DMS114 treated with DMSO at 0.1 percent for 48 hours (cell line): ENCODE measurements at regions not wholly inside any gene's neighbourhood (a gene's known extent, or its start where the extent isn't known, plus 50 kb on each side); places are given as distances from the start of the nearest gene placed in this dataset.

Source experiments
- DNase-seq: peaks from one replicate; lab custom pipeline; 2025; ENCODE audit not compliant: unreplicated experiment; lab: John Stamatoyannopoulos, UW

GRCh38 chr10:131766096-131766495 lies 134.7 kb upstream of the PPP2R2D start:
- DNase-seq = no peak

GRCh38 chr10:131767716-131768115 lies 133.1 kb upstream of the PPP2R2D start:
- DNase-seq = no peak

DNA sequence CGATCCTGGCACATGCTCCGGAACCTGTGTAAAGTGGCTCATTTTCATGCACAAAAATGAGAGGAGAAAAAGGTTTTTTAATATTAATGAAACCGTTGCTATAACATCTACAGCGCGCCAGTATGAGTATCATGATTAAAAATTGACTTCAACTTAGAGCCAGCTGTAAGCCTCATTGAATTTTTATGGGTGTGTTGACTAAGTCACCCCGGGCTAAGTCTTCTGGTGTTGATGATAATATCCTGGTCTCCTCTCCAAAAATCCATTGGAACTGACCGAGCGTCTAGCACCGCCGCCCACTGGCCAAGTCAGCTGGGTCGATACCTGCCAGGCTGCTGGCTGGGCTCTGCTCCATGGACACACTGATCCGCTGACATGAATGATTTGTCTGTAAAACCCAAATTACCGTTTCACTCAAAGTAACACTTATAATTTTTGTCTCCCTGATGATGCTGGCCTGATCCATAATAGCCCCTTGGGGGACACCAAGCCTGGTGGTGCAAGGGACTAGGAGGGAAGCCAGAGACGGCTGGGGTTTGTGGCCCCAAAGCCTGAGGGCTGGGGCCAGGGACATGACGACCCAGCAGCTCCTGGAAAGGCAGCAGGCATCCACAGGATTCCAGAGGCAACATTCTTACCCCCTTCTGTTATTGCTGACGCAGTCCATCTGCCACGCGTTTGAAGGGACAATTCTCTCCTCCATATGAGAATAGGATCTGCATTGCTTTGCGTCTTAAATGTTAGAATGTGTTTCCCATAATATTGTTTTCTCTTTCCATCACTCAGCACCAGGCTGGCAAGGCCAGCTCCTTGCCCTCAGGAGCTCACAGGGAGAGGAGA lies 131.0 kb upstream of the PPP2R2D start:
- DNase-seq = no peak

DNA sequence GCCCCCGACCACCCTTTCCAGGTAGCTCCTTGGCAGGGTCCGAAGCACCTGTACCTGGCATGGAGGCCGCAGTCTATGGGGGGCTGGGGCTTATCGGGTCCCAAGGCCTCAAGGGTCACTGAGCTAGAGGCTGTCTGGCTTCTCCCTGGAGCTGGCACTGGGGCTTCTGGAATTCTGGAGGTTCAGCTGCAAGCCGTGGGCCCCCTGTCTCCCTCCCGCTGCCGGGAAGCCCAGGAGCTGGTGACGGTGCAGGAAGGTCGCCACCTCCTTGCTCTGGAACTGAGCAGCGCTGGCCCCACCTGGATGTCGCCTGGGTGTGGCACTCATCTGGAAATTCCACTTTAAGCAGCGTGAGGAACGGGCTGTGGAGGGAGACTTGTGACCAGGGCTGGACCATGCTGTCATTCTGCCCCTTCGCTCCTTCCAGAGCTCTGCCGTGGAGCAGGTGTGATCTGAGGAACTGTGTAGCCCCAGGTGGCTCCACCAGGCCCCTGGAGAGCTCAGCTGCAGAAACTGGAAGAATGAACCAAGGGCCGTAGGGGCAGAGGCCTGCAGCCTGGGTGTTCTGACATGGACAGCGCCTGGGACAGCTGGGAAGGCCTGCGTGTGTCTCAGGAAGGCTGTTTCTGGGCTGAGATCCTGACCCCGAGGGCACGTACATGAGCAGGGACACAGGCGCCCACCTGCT lies 129.7 kb upstream of the PPP2R2D start:
- DNase-seq = no peak

GRCh38 chr10:131771634-131772358 lies 129.0 kb upstream of the PPP2R2D start:
- no peak for DNase-seq

GRCh38 chr10:131772441-131772840 lies 128.4 kb upstream of the PPP2R2D start:
- DNase-seq = no peak

DNA sequence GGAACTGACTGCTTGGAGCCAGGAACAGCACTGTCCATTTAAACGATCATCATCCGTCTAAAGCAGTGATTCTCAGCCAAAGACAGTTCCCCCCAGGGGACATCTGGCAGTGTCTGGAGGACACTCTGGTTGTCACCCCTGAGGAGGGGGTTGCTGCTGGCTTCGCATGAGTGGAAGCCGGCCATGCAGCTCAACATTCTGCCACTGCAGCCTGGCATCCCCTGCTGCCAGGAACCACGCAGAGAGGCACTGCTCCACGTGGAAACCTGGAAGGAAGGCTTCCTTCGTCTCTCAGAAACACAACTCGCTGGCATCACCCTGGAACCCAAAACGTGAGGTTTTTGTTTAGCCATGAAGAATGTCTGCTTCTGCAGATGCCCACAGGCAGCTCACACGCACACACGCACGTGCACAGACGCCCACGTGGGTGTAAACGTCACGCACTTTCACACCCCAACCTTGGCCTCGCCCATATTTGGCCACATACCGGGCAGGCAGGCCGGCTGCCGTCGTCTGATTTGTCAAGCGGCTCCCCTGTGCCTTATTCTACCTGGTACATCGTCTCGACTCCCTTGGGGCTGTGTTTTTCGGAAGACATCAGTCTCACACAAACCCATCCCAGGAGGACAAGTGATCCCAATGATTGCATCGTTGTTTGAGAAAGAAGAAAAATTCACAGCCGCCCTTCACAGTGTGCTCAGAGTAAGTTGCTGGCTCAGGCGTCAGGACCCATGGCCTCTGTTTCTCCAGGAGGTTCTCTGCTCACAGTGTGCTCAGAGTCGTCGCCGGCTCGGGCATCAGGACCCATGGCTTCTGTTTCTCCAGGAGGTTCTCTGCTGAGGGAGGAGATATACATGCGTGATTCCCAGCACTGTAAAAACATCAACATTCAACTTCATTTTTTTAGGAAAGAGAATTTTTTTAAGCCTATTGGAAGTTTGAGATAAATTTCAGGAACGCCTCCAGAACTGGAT lies 127.2 kb upstream of the PPP2R2D start:
- no peak for DNase-seq

GRCh38 chr10:131774681-131775085 lies 126.1 kb upstream of the PPP2R2D start:
- DNase-seq = no peak

GRCh38 chr10:131775433-131775832 lies 125.4 kb upstream of the PPP2R2D start:
- DNase-seq = no peak

- DNase-seq = no peak
Observed at GRCh38 chr10:131775833-131776232, 125.0 kb upstream of the PPP2R2D start.

GRCh38 chr10:131776496-131776895 lies 124.3 kb upstream of the PPP2R2D start:
- no peak for DNase-seq

DNA sequence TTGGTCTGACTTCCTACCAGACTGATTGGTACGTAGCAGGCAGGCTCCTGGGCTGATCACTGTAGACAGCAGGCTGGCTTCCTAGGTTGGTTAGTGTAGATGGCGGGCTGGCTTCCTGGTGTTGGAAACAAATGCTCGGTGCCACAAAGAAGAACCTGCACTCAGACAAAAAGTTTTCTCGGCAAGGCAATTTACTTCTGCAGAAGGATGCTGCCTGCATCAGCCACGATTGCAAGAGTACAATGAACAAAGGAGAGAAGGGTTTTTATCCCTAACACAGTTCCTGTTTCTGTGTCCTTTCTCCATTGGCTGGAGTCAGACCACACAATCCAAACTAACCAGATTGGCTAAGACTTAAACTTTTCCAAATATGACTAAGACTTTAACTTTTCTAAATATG lies 123.6 kb upstream of the PPP2R2D start:
- no peak for DNase-seq

DNA sequence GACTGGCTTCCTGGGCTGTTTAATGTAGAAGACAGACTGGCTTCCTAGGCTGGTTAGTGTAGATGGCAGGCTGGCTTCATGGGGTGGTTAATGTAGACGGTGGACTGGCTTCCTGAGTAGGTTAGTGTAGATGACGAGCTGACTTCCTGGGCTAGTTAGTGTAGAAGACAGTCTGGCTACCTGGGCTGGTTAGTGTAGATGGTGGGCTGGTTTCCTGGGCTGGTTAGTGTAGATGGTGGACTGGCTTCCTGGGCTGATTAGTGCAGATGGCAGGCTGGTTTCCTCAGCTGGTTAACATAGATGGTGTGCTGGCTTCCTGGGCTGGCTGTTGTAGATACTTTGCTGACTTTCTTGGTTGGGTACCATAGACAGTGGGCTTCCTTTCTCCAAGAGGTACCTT lies 122.9 kb upstream of the PPP2R2D start:
- no peak for DNase-seq

DNA sequence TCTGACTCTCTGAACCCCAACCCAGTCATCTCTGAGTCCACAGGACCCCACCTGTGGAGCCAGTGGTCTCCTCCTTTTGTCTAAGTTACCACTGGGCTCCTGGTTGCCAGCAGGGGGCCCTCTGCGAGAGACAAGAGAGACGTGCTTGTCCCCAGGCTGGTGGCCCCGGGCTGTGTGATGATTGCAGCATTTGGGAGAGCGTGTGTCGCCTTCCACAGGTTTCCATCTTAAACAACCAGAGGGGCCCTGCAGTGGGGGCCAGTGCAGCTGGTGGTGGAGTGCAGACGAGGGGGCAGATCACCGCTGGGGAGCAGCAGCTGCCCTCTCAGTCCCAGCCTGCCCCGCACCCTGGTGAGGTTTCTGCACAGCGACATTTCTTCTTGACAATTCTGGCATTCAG lies 122.4 kb upstream of the PPP2R2D start:
- DNase-seq = no peak

DNA sequence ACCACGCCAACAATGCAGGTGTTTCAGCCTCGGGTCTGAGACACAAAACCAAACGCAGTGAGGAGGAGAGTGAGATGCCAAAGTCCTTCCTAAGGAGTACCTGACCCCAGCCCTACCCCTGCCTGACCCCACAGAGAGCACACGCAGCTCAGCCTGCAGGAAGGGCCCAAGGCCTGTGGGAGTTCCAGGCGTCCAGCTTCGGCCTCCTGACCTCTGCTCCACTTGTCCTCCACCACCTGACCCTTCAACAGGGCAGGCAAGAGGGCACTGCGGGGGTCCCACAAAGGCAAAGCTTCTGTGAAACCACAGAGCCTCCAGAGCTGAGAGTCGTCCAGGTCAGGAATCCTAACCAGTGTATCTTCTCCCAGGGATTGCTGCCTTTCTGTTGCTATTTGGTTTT lies 122.0 kb upstream of the PPP2R2D start:
- no peak for DNase-seq

DNA sequence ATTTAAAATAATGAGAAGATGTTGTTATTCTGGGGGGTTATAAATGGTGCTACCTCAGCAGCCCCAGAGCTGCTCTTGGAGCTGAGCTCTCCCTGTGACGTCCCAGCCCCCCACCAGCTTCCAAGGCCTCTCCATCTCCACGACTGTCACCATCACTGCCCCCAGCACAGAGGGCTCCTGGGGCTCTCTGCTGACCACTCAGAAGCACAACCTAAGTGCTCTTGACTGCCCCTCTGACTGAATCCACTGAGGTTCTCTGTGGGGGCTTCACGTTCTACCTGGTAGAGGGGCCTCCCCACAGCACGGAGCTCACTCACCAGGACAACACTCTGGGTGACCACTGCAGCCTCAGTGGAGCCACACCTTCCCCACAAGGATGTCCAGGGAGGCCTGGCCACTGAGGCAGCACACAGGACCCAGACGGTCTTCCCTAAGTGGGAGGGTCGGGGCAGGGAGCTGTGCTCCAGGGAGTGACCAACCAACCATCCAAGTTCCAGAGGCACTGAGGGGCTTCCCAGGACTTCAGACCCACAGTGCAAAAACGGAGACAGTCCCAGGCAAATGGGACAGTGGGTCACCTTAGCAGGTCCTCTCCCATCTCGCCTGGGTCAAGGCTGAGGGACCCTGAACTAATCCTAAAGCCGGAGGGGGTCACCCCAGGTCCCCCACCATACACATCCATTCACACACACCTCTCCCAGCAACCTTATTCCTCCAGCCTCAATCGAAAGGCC lies 121.0 kb upstream of the PPP2R2D start:
- no peak for DNase-seq

- DNase-seq = no peak
Observed at GRCh38 chr10:131781076-131781475, 119.7 kb upstream of the PPP2R2D start.

DNA sequence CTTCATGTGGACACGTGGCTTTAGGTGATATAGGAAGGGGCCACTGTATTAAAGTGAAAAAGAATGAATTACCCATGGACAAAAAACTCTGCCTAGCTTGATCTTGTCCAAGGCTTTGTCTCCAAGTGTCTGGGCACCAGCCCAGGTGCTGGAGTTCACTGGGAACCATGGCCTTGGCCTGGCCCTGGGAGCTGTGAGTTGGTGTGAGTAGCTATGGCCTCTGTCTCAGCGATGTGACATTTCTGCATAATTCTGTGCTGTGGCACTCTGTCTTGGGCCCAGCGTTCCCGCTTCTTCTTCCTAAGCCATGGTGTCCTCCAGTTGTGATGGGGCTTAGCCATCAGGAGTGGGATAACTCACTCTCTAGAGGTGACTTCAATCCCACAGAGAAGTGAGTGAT lies 119.0 kb upstream of the PPP2R2D start:
- DNase-seq = no peak

DNA sequence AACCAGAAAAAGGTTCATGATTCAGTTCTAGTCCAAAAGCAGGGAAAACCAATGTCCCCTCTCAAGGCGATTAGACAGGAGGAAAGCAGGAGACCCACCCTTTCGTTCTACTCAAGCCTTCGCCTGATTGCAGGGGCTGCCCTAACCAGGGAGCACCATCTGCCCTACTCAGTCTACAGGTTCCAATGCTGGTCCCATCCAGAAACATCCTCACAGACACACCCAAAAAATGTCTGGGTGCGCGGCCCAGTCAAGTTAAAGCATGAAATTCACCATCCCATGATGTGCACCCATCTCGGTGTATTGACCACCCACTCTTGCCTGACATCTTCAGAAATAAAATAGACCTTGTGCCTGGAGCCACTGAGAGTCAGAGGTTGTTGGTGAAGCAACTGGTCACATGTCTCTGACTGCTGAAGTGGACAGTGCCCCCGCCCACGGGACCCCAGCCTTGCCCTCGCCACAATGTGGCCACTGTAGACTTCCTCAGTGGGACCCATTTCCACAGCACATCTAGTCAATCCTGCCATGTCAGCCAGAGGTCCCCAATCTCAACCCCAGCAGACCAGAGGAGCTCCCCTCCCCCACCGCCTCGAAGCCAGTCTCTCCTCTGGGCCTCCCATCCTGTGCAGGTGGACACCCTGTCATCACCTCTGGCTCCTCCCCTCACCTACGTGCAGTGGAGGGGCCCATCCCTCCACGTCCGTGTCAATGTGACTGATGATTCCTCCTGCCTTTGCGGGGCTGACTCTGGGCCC lies 116.3 kb upstream of the PPP2R2D start:
- no peak for DNase-seq
